ENCODE measurements at regions not wholly inside any gene's neighbourhood (a gene's known extent, or its start where the extent isn't known, plus 50 kb on each side); places are given as distances from the start of the nearest gene placed in this dataset.

- no peak overlapping the region for H4K91ac ChIP-seq (ENCODE audit: insufficient read length, low read depth, low read length)
- no peaks in the 10 kb centered on the region for H3K79me2 ChIP-seq (ENCODE audit: insufficient read depth, low read length)
- no peak overlapping the region for H4K5ac ChIP-seq (ENCODE audit: insufficient read length, low read depth, low read length)
- no peak overlapping the region for H3K23ac ChIP-seq (ENCODE audit: insufficient read length, low read depth, low read length)
- TF ChIP-seq CTCF (conservative IDR thresholded peaks at IDR 0.05): peak; percentile 62
- no peaks in the 10 kb centered on the region for H3K79me1 ChIP-seq (ENCODE audit: insufficient read depth, low read depth, low read length, poor library complexity, severe bottlenecking)
- H2AK5ac ChIP-seq (ENCODE audit: insufficient read length, low read length): no peak overlapping the region
- H2AFZ ChIP-seq (ENCODE audit: low read length): no peak overlapping the region
- H3K4ac ChIP-seq (ENCODE audit: low read depth, low read length): no peak overlapping the region
- Mint-ChIP-seq H3K4me3 (no peak overlapping the region), H3K27ac (0 out of 7 replicates have a peak overlapping the region, but pooled peaks of 1 of the 3 experiments have one; percentile 18), H3K36me3 (ENCODE audit: insufficient read depth in 1 of 3, low read depth in 3 of 3) (peaks cover 6 to 11% (median 10%) of the 10 kb centered on the region in 3 experiments; a peak in 6 of 7 replicates), H3K4me1 (peaks cover 41 to 49% of the 10 kb centered on the region in 2 experiments), H3K9me3 (peaks cover 9 to 10% of the 10 kb centered on the region in 2 experiments), H3K27me3 (ENCODE audit: low read depth) (no peaks in the 10 kb centered on the region)
- H2BK120ac ChIP-seq (ENCODE audit: low read depth, low read length, poor library complexity, severe bottlenecking): no peak overlapping the region
- no peaks in the 10 kb centered on the region for H3K27me3 ChIP-seq (ENCODE audit: insufficient read depth, low read length)
- no peak overlapping the region for H3T11ph ChIP-seq (ENCODE audit: low read length)
- H4K8ac ChIP-seq (replicated peaks; ENCODE audit: insufficient read length, low read depth, low read length): no peak overlapping the region
- no peak overlapping the region for H2BK20ac ChIP-seq (ENCODE audit: low read depth, low read length, poor library complexity, severe bottlenecking)
- H3K14ac ChIP-seq (ENCODE audit: insufficient read depth, low read length): no peak overlapping the region
- H3K27ac ChIP-seq (ENCODE audit: insufficient read length, low read depth, low read length): no peak overlapping the region
- no peak overlapping the region for H2BK12ac ChIP-seq (ENCODE audit: insufficient read length, low read depth, low read length)
- no peaks in the 10 kb centered on the region for H3K23me2 ChIP-seq (ENCODE audit: insufficient read length, low read depth, low read length, poor library complexity, severe bottlenecking)
- no peaks in the 10 kb centered on the region for H3K9me3 ChIP-seq (ENCODE audit: control insufficient read depth, low read depth, low read length)
- no peak overlapping the region for H3K56ac ChIP-seq (ENCODE audit: insufficient read length, low read depth, low read length)
- H2BK15ac ChIP-seq (ENCODE audit: low read depth, low read length): no peak overlapping the region
- no peak overlapping the region for H2BK5ac ChIP-seq (ENCODE audit: insufficient read length, low read length)
- no peak overlapping the region for H3K9ac ChIP-seq (ENCODE audit: extremely low read depth, insufficient read length, low read length)
- no peaks in the 10 kb centered on the region for H4K20me1 ChIP-seq (ENCODE audit: control insufficient read depth, insufficient read depth, insufficient read length)
- no peak overlapping the region for H3K18ac ChIP-seq (ENCODE audit: insufficient read length, low read depth, low read length)
- no peak overlapping the region for H3K4me2 ChIP-seq (ENCODE audit: insufficient read depth, insufficient read length, low read length)
- no peak for DNase-seq
- peaks cover 9% of the 10 kb centered on the region; the same call in 1 of the 2 replicates for H3K4me1 ChIP-seq (ENCODE audit: insufficient read depth, low read length)
- WGBS (ENCODE audit: extremely low coverage, insufficient read length, low lambda C conversion rate): no CpG with 5 or more reads among the region's 1 CpG
Measured at GRCh38 chr1:38360807-38361206, 314.2 kb upstream of the POU3F1 start.

Measured in H9 (cell line).